Putamen (tissue), 1 donor: ENCODE measurements at regions not wholly inside any gene's neighbourhood (a gene's known extent, or its start where the extent isn't known, plus 50 kb on each side); places are given as distances from the start of the nearest gene placed in this dataset.

Source experiments
- DNase-seq: peaks from one replicate; pipeline ENCODE4 v3.0.0-alpha.2; 2016; ENCODE audit warnings: low spot score

GRCh38 chr4:65917486-65917885 is 247.2 kb upstream of the EPHA5 start:
- no peak for DNase-seq

DNA sequence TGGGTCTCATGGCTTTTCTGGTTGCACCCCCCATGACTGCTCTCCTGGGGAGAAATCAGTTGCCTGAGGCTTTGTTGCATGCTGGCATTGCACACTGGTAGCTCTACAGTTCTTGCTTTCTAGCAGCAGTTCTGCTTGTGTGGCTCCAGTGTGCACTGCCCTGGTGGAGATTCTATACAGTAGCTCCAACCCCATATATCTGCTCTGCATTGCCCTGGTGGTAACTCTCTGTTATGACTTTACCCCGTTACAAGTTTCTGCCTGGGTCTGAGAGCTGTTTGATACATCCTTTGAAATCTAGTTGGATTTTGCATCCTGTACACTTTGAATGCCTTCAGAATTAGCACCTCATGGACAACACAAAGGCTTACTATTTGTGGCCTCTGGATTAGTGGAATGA is 241.4 kb upstream of the EPHA5 start:
- DNase-seq = no peak

DNA sequence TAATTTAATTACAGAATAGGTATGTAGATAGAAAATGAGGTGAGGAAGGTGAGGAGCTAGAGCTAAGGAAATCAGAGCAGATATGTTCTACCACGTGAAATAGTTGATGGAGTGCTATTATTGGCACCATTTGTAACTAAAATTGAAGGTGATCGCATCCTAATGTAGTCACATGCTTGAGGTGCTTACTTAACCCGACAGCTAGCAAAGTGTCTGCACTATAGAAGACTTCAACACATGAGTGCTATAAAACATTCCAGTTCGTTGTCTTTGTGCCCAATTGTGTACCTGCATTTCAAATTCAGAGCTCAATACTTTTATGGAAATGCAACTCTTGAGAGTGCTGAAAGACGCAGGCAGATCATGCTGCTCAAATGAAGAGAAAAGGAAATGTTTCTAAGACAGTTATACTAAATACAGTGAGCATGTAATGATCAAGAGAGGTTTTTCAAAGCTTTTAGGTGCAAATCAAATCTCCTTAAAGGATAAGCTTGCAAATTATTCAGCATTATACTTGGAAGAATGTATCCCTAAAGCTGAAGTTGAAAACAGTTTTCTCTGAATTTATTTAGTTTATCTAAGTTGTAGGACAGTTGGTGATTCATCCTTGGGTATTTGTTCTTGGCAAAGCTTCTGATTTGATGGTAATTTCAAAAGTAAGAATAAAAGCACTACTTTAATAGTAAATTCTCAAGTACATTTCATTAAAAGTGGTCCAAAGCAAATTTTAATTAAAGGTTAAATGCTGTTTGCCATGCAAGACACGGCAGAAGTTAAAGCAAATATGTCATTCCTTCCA is 223.9 kb upstream of the EPHA5 start:
- no peak for DNase-seq

GRCh38 chr4:65893271-65893670 is 223.0 kb upstream of the EPHA5 start:
- no peak for DNase-seq

GRCh38 chr4:65880594-65880993 is 210.3 kb upstream of the EPHA5 start:
- no peak for DNase-seq

DNA sequence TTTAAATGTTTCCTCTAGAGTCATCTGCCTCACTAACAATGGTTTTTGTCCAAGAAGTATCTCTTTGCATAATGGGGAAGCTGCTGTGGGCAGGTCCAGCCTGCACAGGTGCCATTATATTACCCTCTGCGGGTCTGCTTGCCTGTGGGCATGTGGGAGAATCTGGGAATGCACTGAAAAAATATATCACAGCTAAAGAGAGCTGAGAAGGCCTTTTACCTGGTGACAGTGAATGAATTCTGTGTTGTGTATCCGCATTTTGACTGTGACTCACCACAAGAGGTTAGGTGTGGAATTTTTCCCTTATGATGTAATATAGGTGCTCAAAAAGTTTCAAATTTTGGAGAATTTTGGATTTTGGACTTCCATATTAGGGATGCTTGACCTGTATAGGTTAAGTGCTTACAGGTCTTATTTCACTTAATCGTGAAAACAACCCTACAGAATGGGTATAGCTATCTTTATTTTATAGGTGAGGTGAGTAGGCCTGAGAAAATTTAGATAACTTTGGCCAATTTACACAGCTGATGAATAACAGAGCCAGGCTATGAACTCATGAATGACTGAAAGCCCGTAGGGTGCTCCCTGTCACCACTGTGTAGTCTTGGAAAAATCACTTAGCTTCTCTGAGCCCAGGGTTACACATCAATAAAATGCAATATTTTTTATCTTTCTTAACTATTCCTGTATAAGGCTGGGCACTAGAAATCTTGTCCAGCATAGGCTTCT is 198.0 kb upstream of the EPHA5 start:
- DNase-seq = no peak

GRCh38 chr4:65865489-65865888 is 195.2 kb upstream of the EPHA5 start:
- DNase-seq = no peak

DNA sequence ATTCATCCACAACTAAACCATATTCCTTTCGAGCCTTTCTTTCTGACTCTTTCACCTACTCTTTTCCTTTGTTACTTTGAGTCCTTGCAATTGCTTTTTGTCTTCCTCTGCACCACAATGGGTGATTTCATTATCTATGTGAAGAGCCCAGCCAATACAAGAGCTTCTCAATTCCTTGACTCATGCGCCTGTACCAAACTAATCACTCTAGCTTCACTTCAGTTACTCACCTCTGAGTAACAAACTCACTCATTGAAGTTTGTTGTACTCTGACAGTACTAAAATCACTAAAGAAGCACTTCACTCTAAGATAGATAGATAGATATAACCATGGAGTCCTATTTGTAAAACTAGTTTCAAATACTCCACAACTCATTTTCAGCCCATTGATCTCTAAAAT is 191.7 kb upstream of the EPHA5 start:
- no peak for DNase-seq

DNA sequence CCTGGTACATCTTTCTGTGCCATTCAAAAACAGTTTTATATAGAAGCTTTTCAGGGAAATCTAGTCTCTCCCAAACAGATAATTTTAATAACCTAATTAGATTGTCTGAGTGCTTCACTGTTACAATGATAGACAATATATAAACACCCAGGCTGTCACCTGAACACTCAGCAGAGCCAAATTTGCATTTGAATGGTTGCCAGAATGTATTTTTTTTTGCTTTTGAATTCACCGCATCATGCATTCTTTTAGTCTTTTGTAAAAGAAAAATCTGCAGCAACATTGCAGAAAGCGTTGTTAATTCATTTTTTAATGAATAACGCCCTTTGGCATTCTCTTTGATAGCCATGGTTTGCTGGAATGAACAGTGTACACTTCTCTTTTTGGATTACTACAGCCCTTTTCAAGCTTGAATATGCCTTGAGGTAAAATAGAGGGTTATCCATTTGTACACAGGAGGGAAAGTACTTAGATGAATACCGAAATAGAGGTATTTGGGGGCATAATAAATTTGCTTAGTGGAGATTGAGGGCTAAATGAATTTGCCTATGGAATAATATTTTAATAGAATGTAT is 175.0 kb upstream of the EPHA5 start:
- DNase-seq = no peak

DNA sequence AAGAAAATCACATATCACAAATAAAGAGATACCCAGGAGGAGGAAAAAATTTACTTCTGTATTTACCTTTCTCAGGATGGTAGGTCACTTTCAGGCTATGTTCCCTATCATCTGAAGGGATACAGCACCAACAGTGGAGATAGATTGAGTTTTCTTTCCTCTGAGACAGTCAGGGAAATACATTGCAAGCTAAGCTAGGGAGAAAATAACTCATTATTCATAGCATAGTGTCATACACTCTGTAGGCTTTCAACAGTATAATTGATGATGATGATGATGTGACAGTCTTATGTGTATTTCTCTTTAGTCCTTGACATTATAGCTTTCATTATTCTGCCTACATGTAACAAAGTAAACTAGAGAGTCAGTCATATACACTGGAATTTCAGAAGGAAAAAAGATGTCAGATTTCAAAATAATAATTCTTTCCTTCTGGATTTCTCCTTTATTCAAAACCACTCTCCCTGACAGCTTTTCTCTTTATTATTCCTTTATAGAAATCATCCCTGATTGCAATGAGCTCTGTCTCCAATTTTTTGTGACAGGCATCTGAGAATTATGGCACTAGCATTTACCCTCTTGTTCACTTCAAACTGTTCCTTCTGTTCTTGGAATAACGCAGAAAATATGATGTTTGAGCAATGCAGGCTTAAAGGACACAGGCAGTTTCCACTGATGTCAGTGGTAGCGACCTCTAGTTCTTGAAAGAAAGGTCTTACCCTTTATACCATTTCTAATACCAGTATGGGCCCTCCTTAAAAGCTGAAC is 169.1 kb upstream of the EPHA5 start:
- no peak for DNase-seq

DNA sequence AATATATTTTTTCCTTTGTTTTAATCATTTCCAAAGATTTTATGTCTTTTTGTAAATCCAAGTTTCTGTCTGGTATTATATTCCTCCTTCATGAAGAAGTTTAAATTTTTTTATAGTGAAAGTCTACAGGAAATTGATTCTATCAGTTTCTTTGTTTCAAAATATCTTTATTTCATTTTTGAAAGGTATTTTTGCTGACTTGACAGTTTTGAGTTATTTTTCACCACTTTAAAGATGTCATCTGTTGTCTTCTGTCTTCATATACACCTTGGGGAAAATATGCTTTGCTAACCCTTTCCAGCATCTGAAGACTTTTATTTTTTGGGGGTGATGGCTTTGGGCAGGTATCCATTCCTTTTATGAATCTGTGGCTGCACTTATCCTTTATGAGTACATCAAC is 164.4 kb upstream of the EPHA5 start:
- no peak for DNase-seq

- no peak for DNase-seq
These were observed 161.5 kb upstream of the EPHA5 start for GRCh38 chr4:65831828-65832227.

- DNase-seq = no peak
These were observed 154.9 kb upstream of the EPHA5 start for GRCh38 chr4:65825116-65825753.

GRCh38 chr4:65819192-65819591 is 148.9 kb upstream of the EPHA5 start:
- DNase-seq = no peak

DNA sequence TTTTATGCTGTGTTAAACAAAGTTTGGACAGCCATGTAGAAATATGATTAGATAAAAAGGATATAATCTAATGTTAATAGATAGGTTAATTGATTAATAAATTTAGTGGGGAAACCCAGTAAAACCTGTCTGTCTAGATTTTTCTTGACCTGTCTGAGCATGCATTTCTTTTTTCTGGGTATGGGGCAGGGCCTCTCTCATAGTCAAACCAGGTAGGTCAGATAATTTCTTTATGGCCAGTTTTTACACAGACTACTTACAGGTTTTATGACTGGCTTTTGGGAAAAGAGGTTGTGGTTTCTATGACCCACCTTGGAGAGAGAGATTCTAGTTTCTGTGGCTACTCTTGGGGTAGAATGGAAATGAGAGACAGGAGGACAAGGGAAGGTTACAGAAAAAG is 135.6 kb upstream of the EPHA5 start:
- DNase-seq = no peak

- no peak for DNase-seq
These were observed 129.2 kb upstream of the EPHA5 start for GRCh38 chr4:65799513-65799912.

DNA sequence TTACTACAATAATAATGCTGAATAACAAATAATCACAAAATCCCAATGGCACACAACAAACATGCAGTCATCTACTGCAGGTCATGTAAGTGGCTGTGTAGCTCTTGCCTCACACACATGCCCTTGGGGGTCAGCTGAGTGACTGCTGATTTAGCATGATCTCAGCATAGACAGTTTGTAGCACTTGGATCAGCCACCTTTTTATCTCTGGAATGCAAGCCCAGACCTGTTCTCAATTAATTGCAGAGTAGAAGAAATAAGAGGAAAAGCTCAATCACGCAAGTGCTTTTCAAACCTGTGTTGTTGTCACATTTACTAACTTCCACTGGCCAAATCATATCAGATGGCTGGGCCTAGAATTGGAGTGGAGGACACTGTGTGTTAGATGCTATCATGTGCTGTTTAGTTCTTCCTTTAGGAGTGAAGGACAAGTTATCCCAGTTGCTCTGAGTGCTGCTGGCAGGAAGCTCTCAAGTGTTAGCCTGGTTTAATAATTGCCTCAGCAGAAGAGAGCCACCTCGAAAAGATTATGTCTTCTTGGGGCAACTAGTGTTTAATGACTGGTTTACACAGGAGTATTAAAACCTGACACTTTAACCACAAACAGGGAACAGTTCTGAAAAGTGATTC is 128.3 kb upstream of the EPHA5 start:
- DNase-seq = no peak

DNA sequence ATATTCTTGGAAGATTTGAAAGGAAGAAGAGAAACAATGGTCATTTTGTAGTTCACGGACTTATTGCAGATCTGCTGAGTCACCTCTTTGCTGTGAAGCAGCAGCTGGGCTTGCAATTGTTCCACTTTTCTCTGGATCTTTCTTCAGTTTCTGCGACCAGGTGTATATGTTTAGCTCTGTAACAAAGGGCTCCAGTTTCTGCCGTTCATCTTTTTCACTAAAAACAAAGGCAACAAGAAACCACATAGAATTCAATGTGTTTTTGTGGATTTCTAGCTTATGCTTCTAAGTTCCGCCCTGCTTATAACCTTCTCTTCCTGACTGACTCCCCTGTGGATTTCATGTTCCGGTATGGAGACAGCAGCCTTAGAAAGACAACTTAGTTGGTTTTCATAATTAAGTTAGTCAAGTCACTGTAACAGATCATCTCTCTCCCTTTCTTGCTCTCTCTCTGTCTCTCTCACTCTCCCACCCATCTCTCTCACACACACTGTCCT is 121.6 kb upstream of the EPHA5 start:
- DNase-seq = no peak

DNA sequence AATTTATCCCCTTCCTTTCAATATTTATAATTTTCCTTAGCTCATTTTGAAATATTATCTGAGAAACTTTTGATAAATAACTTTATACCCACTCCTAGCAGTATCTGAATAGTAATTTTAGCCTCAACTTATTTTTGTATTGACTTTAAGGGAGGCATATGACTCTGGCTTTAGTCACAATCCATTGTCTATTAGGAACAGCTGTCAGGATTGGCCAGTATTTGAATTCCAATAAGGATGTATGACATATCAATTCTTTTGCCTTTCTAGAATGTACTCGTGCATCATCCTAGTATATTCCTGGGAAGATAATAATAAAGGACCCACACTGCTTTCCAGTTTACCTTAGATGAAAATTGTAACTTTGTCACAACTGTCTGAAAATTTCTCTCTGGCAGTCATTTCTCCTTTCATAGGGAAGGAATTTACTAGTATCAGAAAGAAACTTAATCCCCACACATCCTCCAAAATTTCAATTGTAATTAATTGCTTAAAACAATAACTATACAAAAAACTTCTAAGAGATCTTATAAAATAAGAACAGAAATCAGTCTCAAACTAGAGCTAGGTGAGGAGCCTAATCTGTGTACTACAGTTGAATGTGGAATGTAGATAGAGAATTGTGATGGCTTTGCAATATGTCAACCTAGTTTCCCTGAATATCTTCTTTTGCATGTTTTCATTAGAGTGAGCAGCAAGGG is 121.0 kb upstream of the EPHA5 start:
- no peak for DNase-seq

- no peak for DNase-seq
These were observed 119.5 kb upstream of the EPHA5 start for GRCh38 chr4:65789805-65790204.

- DNase-seq = no peak
These were observed 119.1 kb upstream of the EPHA5 start for GRCh38 chr4:65789341-65789740.
